Body of pancreas (tissue), 4 donors: ENCODE measurements at regions not wholly inside any gene's neighbourhood (a gene's known extent, or its start where the extent isn't known, plus 50 kb on each side); places are given as distances from the start of the nearest gene placed in this dataset.
A peak's percentile ranks its signal among the peaks of the same experiment; 100 is the strongest.

Experiments used
- ATAC-seq: fragments of 150-250 bp; one replicate; pipeline ENCODE4 v1.9.1; 2016
- DNase-seq, 4 donors: peaks; one replicate each; pipeline ENCODE4 v3.0.0-alpha.2; 2019
- H3K27ac ChIP-seq, 4 donors: fragments of 200-600 bp; sonication (generic); 1 replicate in 3 of 4; 2 replicates in 1 of 4; pipeline versions ENCODE4 v1.5.1 to v1.6.1; 2016 to 2019; ENCODE audit warnings: mild to moderate bottlenecking in 1 of 4, mixed read lengths in 1 of 4, moderate library complexity in 1 of 4
- H3K27me3 ChIP-seq, 2 donors: fragments of 200-600 bp; sonication (generic); one replicate each; pipeline ENCODE4 v1.6.0; 2016; ENCODE audit warnings: mild to moderate bottlenecking in 1 of 2
- H3K36me3 ChIP-seq, 2 donors: fragments of 200-600 bp; sonication (generic); replicated peaks in 1 of 2; 2 replicates each; pipeline ENCODE4 v1.5.1; 2016; ENCODE audit warnings: low read depth in 2 of 2; ENCODE audit not compliant: insufficient read depth in 1 of 2
- H3K4me1 ChIP-seq: fragments of 200-600 bp; sonication (generic); one replicate; pipeline ENCODE4 v1.6.0; 2016
- H3K4me3 ChIP-seq, 2 donors: fragments of 200-600 bp; sonication (generic); 1 replicate in 1 of 2; 2 replicates in 1 of 2; pipeline ENCODE4 v1.5.1; 2016 to 2019
- H3K9me3 ChIP-seq, 3 donors: fragments of 200-600 bp; sonication (generic); 1 replicate in 2 of 3; 2 replicates in 1 of 3; pipeline ENCODE4 v1.5.1; 2016
- POLR2A ChIP-seq, 3 donors: fragments of 450-650 bp; IDR thresholded peaks; one replicate each; pipeline ENCODE4 v1.6.1; 2016; ENCODE audit warnings: antibody characterized with exemption in 3 of 3, mild to moderate bottlenecking in 2 of 3
- WGBS, 2 donors: methylation state at CpG; one replicate each; pipeline ENCODE4 v1.1.5; 2017; 5-methylcytosine and 5-hydroxymethylcytosine counted together
- intact Hi-C: fragments of 100-400 bp; cut with DNase I; formaldehyde crosslinking; loops from one replicate; pipeline ENCODE4 v1.15.1; 2023
- TF ChIP-seq, protein P1 (sequence below), 7 experiments: fragments of 450-650 bp in 4 of 7; fragments of 200-600 bp in 3 of 7; sonication (generic) in 3 of 7; IDR thresholded peaks; one replicate each; pipeline ENCODE4 v1.5.1; 2016 to 2019; ENCODE audit warnings: antibody characterized with exemption in 7 of 7

DNA sequence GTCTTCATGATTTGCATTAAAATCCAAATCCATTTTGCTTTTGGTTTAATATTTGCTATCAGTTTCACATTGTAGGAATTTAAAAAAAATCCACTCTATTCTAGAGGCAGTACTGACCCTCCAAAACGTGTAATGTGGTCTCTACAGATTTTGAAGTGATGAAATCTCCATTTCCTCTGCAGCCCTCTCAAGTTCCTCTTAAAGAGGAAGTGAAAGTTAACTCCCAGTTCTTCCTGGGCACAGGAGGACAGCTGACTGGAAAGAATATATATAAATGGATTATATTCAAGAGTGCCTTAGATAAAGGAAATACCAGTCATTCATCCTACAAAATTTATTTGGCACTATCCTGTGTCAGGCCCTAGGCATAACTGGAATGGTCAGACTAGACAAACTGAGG lies 83.5 kb upstream of the PLCL2 start:
- 14 to 19% methylated on average over 1 of the region's 1 CpG for WGBS, 2 donors
- no peaks in the 10 kb centered on the region for H3K36me3 ChIP-seq
- H3K4me1 ChIP-seq, result no peaks in the 10 kb centered on the region
- H3K9me3 ChIP-seq, result no peaks in the 10 kb centered on the region
- intact Hi-C loops, result no loop called here
- TF ChIP-seq, protein P1, sequence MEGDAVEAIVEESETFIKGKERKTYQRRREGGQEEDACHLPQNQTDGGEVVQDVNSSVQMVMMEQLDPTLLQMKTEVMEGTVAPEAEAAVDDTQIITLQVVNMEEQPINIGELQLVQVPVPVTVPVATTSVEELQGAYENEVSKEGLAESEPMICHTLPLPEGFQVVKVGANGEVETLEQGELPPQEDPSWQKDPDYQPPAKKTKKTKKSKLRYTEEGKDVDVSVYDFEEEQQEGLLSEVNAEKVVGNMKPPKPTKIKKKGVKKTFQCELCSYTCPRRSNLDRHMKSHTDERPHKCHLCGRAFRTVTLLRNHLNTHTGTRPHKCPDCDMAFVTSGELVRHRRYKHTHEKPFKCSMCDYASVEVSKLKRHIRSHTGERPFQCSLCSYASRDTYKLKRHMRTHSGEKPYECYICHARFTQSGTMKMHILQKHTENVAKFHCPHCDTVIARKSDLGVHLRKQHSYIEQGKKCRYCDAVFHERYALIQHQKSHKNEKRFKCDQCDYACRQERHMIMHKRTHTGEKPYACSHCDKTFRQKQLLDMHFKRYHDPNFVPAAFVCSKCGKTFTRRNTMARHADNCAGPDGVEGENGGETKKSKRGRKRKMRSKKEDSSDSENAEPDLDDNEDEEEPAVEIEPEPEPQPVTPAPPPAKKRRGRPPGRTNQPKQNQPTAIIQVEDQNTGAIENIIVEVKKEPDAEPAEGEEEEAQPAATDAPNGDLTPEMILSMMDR (IDR thresholded peaks at IDR 0.05), result no peak
- no peak for TF ChIP-seq POLR2A (IDR thresholded peaks at IDR 0.05)
- no peak for ATAC-seq
- no peak overlapping the region for H3K4me3 ChIP-seq
- H3K27me3 ChIP-seq, result no peaks in the 10 kb centered on the region
- H3K27ac ChIP-seq, result no peak overlapping the region
- DNase-seq, result peak in 1 of 4 donors; percentile 15

- ATAC-seq, result peak; percentile 21
- peak in 2 of 4 donors; percentile 11 to 20 for DNase-seq
- H3K27me3 ChIP-seq, result no peaks in the 10 kb centered on the region
- no peaks in the 10 kb centered on the region for H3K36me3 ChIP-seq
- no peak overlapping the region for H3K4me3 ChIP-seq
- TF ChIP-seq POLR2A (IDR thresholded peaks at IDR 0.05), result no peak
- TF ChIP-seq, protein P1 (IDR thresholded peaks at IDR 0.05), result no peak
- H3K4me1 ChIP-seq, result no peaks in the 10 kb centered on the region
- no peaks in the 10 kb centered on the region for H3K9me3 ChIP-seq
- intact Hi-C loops, result no loop called here
- H3K27ac ChIP-seq, result peak overlapping the region in 1 of 4 donors; percentile 23
- 61 to 68% methylated on average over 5 of the region's 5 CpGs for WGBS, 2 donors
Observed at GRCh38 chr3:16801698-16802097, 83.1 kb upstream of the PLCL2 start.

DNA sequence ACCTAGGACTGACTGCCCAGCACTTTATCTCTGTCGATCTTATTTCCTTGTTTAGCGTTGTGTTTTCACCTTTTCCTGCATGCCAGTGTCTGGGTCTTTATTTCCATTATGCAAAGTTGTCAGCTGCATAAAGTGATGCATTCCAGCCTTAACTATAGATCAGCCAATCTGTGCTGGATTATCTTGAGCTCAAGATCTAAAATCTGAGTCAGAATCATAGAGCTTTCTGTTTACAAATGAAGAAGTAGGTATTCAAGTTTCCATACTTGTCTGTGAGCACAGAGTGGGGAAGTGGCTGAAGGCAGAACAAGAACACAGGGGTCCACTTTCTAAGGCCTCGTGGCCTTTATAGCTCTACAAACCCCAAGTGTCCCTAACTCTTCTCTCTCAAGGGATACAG lies 82.4 kb upstream of the PLCL2 start:
- 43 to 54% methylated on average over 3 of the region's 3 CpGs for WGBS, 2 donors
- H3K4me1 ChIP-seq, result no peaks in the 10 kb centered on the region
- no peaks in the 10 kb centered on the region for H3K27me3 ChIP-seq
- TF ChIP-seq, protein P1 (IDR thresholded peaks at IDR 0.05), result no peak
- TF ChIP-seq POLR2A (IDR thresholded peaks at IDR 0.05), result no peak
- H3K4me3 ChIP-seq, result no peak overlapping the region
- DNase-seq (no peak), ATAC-seq (no peak)
- no peaks in the 10 kb centered on the region for H3K9me3 ChIP-seq
- H3K36me3 ChIP-seq, result no peaks in the 10 kb centered on the region
- intact Hi-C loops, result no loop called here
- peak overlapping the region in 1 of 4 donors; percentile 23 for H3K27ac ChIP-seq

GRCh38 chr3:16803019-16803418 lies 81.7 kb upstream of the PLCL2 start:
- TF ChIP-seq POLR2A (IDR thresholded peaks at IDR 0.05), result no peak
- TF ChIP-seq, protein P1 (IDR thresholded peaks at IDR 0.05), result no peak
- DNase-seq (peak in 1 of 4 donors; percentile 8), ATAC-seq (no peak)
- intact Hi-C loops, result no loop called here
- Histone ChIP-seq H3K4me3 (no peak overlapping the region), H3K27me3 (no peaks in the 10 kb centered on the region), H3K36me3 (no peaks in the 10 kb centered on the region), H3K9me3 (no peaks in the 10 kb centered on the region), H3K27ac (no peak overlapping the region), H3K4me1 (no peaks in the 10 kb centered on the region)
- WGBS, 2 donors, result 87% methylated on average over 4 of the region's 4 CpGs

DNA sequence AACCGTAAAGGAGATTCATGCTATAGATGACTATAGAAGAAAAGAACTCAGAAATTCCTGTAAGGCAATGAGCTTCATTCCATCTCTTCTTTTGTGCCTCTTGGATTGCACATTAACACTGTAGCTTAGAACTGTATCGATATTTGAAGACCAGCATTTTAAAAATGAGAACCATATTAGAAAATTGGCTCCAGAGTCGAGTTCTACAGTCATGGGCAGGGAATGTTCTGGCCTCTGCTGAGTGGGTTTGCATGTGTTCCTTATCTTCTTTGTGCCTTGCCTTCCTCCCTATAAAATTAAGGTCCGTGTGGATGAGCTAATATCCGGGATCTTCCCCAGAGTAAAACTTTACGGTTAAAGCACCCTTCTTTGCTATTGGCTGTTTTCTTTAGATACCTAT lies 77.4 kb upstream of the PLCL2 start:
- no peak for TF ChIP-seq POLR2A (IDR thresholded peaks at IDR 0.05)
- TF ChIP-seq, protein P1 (IDR thresholded peaks at IDR 0.05), result no peak
- DNase-seq (no peak), ATAC-seq (no peak)
- Histone ChIP-seq H3K4me3 (no peak overlapping the region), H3K36me3 (no peaks in the 10 kb centered on the region), H3K9me3 (no peaks in the 10 kb centered on the region), H3K27ac (no peak overlapping the region), H3K27me3 (no peaks in the 10 kb centered on the region), H3K4me1 (no peaks in the 10 kb centered on the region)
- 69 to 81% methylated on average over 6 of the region's 6 CpGs for WGBS, 2 donors
- intact Hi-C loops, result no loop called here
